Heart right ventricle (tissue), 16 donors: ENCODE measurements at regions not wholly inside any gene's neighbourhood (a gene's known extent, or its start where the extent isn't known, plus 50 kb on each side); places are given as distances from the start of the nearest gene placed in this dataset.

ENCODE experiments used
- ATAC-seq, 8 donors: fragments of 200-7000 bp; cut with Tn5 transposase; one replicate each; pipeline ENCODE4 v1.9.1; 2020; ENCODE audit warnings: mild to moderate bottlenecking in 8 of 8, moderate library complexity in 8 of 8, moderate number of reproducible peaks in 1 of 8
- DNase-seq, 2 donors: peaks; one replicate each; pipeline ENCODE4 v3.0.0-alpha.2; 2020
- H3K27ac ChIP-seq, 10 donors: fragments of 200-600 bp; sonication (generic) in 2 of 10; one replicate each; pipeline versions ENCODE4 v1.5.0 to v1.8.0; 2020 to 2022; ENCODE audit warnings: mild to moderate bottlenecking in 3 of 10
- H3K27me3 ChIP-seq, 7 donors: fragments of 200-600 bp; one replicate each; pipeline ENCODE4 v1.8.0; 2021 to 2022; ENCODE audit warnings: mild to moderate bottlenecking in 2 of 7
- H3K36me3 ChIP-seq, 9 donors: fragments of 200-600 bp; sonication (generic) in 1 of 9; one replicate each; pipeline versions ENCODE4 v1.5.0 to v1.8.0; 2020 to 2022; ENCODE audit warnings: mild to moderate bottlenecking in 2 of 9
- H3K4me1 ChIP-seq, 9 donors: fragments of 200-600 bp; sonication (generic) in 1 of 9; one replicate each; pipeline versions ENCODE4 v1.5.0 to v1.8.0; 2020 to 2022; ENCODE audit warnings: mild to moderate bottlenecking in 4 of 9
- H3K4me3 ChIP-seq, 10 donors: fragments of 200-600 bp; sonication (generic) in 2 of 10; one replicate each; pipeline versions ENCODE4 v1.5.0 to v1.8.0; 2020 to 2022; ENCODE audit warnings: mild to moderate bottlenecking in 7 of 10, moderate library complexity in 2 of 10
- H3K9me3 ChIP-seq, 11 donors: fragments of 200-600 bp in 10 of 11; sonication (generic) in 2 of 11; one replicate each; pipeline versions ENCODE4 v1.5.0 to v1.8.0; 2013 to 2022; ENCODE audit warnings: mild to moderate bottlenecking in 2 of 11, control low read depth in 1 of 11, moderate library complexity in 1 of 11
- WGBS, 2 donors: extraction: QIAGEN DNeasy Blood & Tissue Kit; methylation state at CpG; one replicate each; pipeline ENCODE4 v1.1.7; 2013; ENCODE audit warnings: inconsistent platforms in 1 of 2; 5-methylcytosine and 5-hydroxymethylcytosine counted together
- intact Hi-C, 10 donors: fragments of 100-400 bp; cut with DNase I; formaldehyde crosslinking; loops; one replicate each; pipeline versions ENCODE4 v1.11.1 to v1.14.2; 2022
- TF ChIP-seq, protein P1 (sequence below), 9 donors: fragments of 200-600 bp; sonication (generic) in 2 of 9; IDR thresholded peaks; one replicate each; pipeline versions ENCODE4 v1.5.0 to v1.8.0; 2021 to 2022; ENCODE audit warnings: antibody characterized with exemption in 9 of 9, mild to moderate bottlenecking in 5 of 9, moderate library complexity in 1 of 9
- donor health status: Arrhythmogenic right ventricular cardiomyopathy.
- donor health status: ischemic (EF 13 %, LVEDD 7.1; RV severe dilation, severe dysfunction).
- donor health status: healthy with polysubstance abuse.
- donor health status: DM: no; HTN: yes; CAD: no.
- donor health status: DM: no; HTN: no; CAD: no.
- donor health status: ischemic (EF 25% LVEDD 6.9; RV normal size, moderate dysfunction).
- donor health status: ischemic (EF 25% LVEDD 5.7; RV mildly dilated, moderate dysfunction).
- donor health status: healthy.
- donor health status: DM: yes; HTN: yes; CAD: no.
- donor health status: Ischemic cardiomyopathy.
- donor health status: ischemic (EF 35%, LVEDD 5.7; RV mildly dilated, moderate dysfunction).
- donor health status: nonischemic (EF 11% LVEDD 7.7; RV severe dilation, severe dysfunction).
- donor health status: DM: yes; HTN: yes; CAD: no.
- donor health status: PGD.
- donor health status: ischemic (EF 29% LVEDD 5.4; RV normal size, mild dysfunction).
- donor health status: nonischemic (EF 23%, LVEDD 6.1; RV moderate dilation, normal function).

DNA sequence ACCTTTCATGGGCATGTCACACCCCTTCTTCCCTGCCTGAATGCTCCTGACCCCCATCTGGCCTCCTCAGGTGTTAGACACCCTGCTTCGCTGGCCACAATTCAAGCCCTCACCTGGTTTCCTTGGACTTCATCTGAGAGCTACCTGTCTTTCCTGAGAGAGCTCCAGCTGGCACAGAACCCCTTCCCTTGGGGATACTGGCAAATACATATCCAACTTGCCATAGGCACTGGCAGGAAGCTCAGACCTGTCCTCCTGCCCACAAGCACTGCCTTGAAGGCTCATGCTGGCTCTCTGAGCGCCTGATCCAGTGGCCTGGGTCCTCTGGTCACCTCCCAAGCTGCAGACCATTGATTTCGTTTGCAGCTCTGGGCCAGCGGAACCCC is 74.1 kb upstream of the MAP4K3 start:
- intact Hi-C loops: loop anchor here (5.0 to 10.0 kb wide), 9 partner anchors 44 to 214 kb away; partner anchors contain the start of gene MAP4K3 (in 3 of the 10)
- H3K4me3 ChIP-seq: no peak overlapping the region
- no peak for DNase-seq
- H3K27me3 ChIP-seq: no peaks in the 10 kb centered on the region
- ATAC-seq: peak in 2 of 8 donors; percentile 19 to 22
- H3K9me3 ChIP-seq: no peaks in the 10 kb centered on the region
- H3K36me3 ChIP-seq: no peaks in the 10 kb centered on the region
- WGBS, 2 donors: 71 to 73% methylated on average over 4 of the region's 4 CpGs
- TF ChIP-seq, protein P1, sequence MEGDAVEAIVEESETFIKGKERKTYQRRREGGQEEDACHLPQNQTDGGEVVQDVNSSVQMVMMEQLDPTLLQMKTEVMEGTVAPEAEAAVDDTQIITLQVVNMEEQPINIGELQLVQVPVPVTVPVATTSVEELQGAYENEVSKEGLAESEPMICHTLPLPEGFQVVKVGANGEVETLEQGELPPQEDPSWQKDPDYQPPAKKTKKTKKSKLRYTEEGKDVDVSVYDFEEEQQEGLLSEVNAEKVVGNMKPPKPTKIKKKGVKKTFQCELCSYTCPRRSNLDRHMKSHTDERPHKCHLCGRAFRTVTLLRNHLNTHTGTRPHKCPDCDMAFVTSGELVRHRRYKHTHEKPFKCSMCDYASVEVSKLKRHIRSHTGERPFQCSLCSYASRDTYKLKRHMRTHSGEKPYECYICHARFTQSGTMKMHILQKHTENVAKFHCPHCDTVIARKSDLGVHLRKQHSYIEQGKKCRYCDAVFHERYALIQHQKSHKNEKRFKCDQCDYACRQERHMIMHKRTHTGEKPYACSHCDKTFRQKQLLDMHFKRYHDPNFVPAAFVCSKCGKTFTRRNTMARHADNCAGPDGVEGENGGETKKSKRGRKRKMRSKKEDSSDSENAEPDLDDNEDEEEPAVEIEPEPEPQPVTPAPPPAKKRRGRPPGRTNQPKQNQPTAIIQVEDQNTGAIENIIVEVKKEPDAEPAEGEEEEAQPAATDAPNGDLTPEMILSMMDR (IDR thresholded peaks at IDR 0.05): no peak
- H3K4me1 ChIP-seq: peaks cover 26 to 85% (median 73%) of the 10 kb centered on the region in 9 donors
- H3K27ac ChIP-seq: peak overlapping the region; percentile 27 to 90 (median 68)

DNA sequence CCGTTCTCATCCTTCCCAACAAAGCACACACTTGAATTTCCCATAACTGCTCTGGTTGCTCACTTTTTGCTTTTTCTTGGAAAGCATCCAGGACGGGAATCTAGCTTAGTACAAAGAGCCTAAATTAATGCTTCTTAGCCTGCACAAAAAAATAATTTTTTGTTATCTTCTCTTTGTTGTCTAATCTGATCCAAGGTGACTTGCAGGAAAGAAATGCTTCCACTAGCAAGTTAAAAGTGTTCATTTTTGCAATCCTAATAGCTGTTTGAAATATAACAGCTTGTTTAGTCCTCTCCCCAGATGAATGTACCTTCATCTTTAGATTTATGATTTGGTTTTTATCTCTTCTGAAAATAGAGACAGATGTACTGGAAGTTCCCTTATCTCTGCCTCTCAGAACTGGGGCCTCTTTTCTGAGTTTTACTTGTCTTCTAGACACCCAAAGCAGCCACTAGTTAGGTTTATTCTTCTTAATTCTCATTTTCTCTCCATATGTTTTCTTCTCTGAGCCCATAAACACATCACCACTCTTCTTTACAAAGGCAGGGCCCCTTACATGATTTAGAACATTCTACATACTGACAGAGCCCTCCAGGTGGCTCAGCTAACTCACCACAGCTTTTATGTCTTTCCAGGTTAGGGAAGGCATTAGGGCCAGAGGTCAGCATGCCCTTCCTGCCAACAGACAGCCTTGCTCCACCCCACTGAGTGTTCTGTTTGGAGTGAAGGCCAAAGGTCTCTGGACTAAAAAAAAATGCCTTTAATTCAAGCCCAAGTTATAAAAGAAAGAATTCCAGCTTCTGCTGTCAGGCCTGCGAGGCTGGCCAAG is 74.7 kb upstream of the MAP4K3 start:
- no peaks in the 10 kb centered on the region for H3K9me3 ChIP-seq
- H3K4me3 ChIP-seq: no peak overlapping the region
- 54 to 70% methylated on average over 3 of the region's 3 CpGs for WGBS, 2 donors
- H3K27me3 ChIP-seq: no peaks in the 10 kb centered on the region
- peak in 1 of 8 donors; percentile 3 for ATAC-seq
- TF ChIP-seq, protein P1 (IDR thresholded peaks at IDR 0.05): no peak
- H3K36me3 ChIP-seq: no peaks in the 10 kb centered on the region
- intact Hi-C loops: loop anchor here (5.0 to 10.0 kb wide), 9 partner anchors 45 to 213 kb away; partner anchors contain the start of gene MAP4K3 (in 3 of the 10)
- H3K27ac ChIP-seq: peak overlapping the region in 9 of 10 donors; percentile 57 to 90 (median 80)
- H3K4me1 ChIP-seq: peaks cover 26 to 91% (median 79%) of the 10 kb centered on the region in 9 donors
- DNase-seq: peak in 1 of 2 donors; percentile 44

DNA sequence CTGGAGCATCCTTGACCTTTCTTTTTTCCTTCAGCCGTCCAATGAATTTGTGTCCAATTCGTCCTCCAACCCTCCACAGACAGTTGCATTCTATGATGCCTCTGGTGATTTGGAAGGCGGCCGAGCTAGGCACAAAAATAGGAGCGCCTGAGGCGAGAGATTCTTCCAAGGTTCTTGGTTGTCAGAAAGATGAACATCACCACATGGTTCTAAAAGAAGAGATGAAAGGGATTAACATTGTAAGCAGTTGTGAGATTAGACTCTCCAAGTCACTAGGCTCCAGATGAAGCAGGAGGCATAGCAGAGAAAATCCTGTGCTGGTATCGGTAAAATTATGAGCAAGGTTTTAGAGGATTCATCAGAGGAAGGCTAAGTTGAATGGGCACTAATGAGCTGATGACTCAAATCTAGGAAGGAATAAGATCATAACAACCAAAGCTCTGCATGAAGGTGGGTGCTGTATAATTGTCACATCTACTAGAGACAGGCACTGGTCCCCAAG is 75.4 kb upstream of the MAP4K3 start:
- ATAC-seq: no peak
- Histone ChIP-seq H3K4me1 (peaks cover 28 to 98% (median 85%) of the 10 kb centered on the region in 9 donors), H3K27me3 (no peaks in the 10 kb centered on the region), H3K27ac (peak overlapping the region in 9 of 10 donors; percentile 46 to 90 (median 80)), H3K4me3 (no peak overlapping the region), H3K9me3 (no peaks in the 10 kb centered on the region), H3K36me3 (no peaks in the 10 kb centered on the region)
- WGBS, 2 donors: 43 to 51% methylated on average over 7 of the region's 7 CpGs
- peak in 1 of 2 donors; percentile 23 for DNase-seq
- TF ChIP-seq, protein P1 (IDR thresholded peaks at IDR 0.05): no peak
- intact Hi-C loops: loop anchor here (5.0 to 10.0 kb wide), 9 partner anchors 45 to 212 kb away; partner anchors contain the start of gene MAP4K3 (in 3 of the 10)

DNA sequence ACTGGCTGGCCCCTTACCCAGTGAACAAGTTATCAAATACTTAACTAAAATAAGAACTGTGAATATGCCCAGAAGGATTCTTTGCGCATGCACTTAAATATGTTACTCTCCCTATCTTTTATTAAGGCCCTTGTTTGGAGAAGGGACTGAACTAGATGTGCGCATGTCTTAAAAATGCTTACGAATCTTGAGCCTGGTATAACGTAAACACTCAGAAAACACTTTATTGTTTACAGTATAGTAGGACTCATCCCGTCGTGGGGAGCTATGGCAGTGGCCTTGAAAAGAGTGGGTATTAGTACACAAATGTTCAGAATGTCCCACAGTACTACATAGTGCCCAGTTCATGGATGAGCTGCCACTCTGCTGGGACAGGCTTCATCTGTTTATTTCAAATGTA is 75.9 kb upstream of the MAP4K3 start:
- no peaks in the 10 kb centered on the region for H3K36me3 ChIP-seq
- no peak overlapping the region for H3K4me3 ChIP-seq
- no peaks in the 10 kb centered on the region for H3K9me3 ChIP-seq
- WGBS, 2 donors: 89 to 93% methylated on average over 6 of the region's 6 CpGs
- H3K27ac ChIP-seq: peak overlapping the region in 9 of 10 donors; percentile 46 to 90 (median 80)
- TF ChIP-seq, protein P1 (IDR thresholded peaks at IDR 0.05): no peak
- intact Hi-C loops: loop anchor here (1.0 to 10.0 kb wide), 10 partner anchors 46 to 212 kb away; partner anchors contain the start of gene MAP4K3 (in 3 of the 10)
- no peak for DNase-seq
- no peaks in the 10 kb centered on the region for H3K27me3 ChIP-seq
- peaks cover 30 to 100% (median 90%) of the 10 kb centered on the region in 9 donors for H3K4me1 ChIP-seq
- ATAC-seq: no peak
